Left lung (tissue), 4 donors: ENCODE measurements at regions not wholly inside any gene's neighbourhood (a gene's known extent, or its start where the extent isn't known, plus 50 kb on each side); places are given as distances from the start of the nearest gene placed in this dataset.

Experiments used
- ATAC-seq: fragments of 200-7000 bp; cut with Tn5 transposase; one replicate; pipeline ENCODE4 v1.9.1; 2020; ENCODE audit warnings: moderate library complexity
- DNase-seq, 4 donors: peaks; one replicate each; pipeline ENCODE4 v3.0.0-alpha.2; 2013 to 2020
- H3K27ac ChIP-seq, 2 donors: fragments of 200-600 bp; sonication (generic) in 1 of 2; one replicate each; pipeline versions ENCODE4 v1.5.0 to v1.8.0; 2020 to 2021
- H3K27me3 ChIP-seq, 2 donors: fragments of 200-600 bp; sonication (generic) in 1 of 2; one replicate each; pipeline versions ENCODE4 v1.5.0 to v1.8.0; 2020 to 2021
- H3K36me3 ChIP-seq, 2 donors: fragments of 200-600 bp; sonication (generic) in 1 of 2; one replicate each; pipeline versions ENCODE4 v1.5.0 to v1.8.0; 2020 to 2021
- H3K4me1 ChIP-seq, 2 donors: fragments of 200-600 bp; one replicate each; pipeline ENCODE4 v1.8.0; 2021
- H3K4me3 ChIP-seq, 2 donors: fragments of 200-600 bp; sonication (generic) in 1 of 2; one replicate each; pipeline versions ENCODE4 v1.5.0 to v1.8.0; 2020 to 2021; ENCODE audit warnings: mild to moderate bottlenecking in 1 of 2
- H3K9me3 ChIP-seq, 2 donors: fragments of 200-600 bp; sonication (generic) in 1 of 2; one replicate each; pipeline versions ENCODE4 v1.5.0 to v1.8.0; 2020 to 2021
- intact Hi-C, 2 donors: fragments of 100-400 bp; cut with DNase I; formaldehyde crosslinking; loops; one replicate each; pipeline versions ENCODE4 v1.11.2 to v1.14.2; 2022
- TF ChIP-seq, protein P1 (sequence below), 2 donors: fragments of 200-600 bp; sonication (generic) in 1 of 2; IDR thresholded peaks; one replicate each; pipeline versions ENCODE4 v1.5.0 to v1.8.0; 2021; ENCODE audit warnings: antibody characterized with exemption in 2 of 2
- donor health status: DM: no; HTN: yes; CAD: no.
- donor health status: DM: no; HTN: no; CAD: no.

DNA sequence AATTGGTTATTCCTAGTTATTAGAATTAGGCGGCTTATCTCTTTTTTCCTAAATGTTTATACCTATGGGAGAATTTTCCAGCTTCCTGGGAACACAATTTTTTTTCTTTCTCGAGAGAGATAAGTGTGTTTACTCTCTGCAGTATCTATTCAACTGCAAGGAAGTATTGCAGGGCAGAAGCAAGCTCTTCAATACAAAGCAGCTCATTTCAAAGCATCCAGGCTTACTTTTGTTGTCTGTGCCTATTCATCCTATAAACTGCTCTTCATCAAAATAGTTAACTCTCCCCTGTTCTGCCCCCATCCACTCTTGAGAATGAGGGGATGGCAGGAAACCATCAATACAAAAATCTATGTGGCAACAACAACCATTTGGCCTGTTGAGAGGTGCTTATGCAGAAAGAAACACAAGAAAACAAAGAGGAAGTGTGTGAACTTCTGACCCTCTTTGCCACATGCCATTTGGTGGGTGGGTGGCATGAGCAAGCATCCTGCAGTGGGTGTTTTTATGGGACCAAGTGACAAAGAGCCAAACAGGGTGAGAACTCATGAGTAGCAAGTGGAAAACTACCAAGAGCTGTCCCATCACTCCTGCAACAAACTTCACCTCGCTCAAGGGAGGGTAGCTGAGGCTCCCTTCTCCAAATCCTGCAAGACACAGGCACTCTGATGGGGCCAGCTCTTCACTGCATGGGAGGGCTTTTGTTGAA is 50.6 kb upstream of the MRPS6 start:
- TF ChIP-seq, protein P1, sequence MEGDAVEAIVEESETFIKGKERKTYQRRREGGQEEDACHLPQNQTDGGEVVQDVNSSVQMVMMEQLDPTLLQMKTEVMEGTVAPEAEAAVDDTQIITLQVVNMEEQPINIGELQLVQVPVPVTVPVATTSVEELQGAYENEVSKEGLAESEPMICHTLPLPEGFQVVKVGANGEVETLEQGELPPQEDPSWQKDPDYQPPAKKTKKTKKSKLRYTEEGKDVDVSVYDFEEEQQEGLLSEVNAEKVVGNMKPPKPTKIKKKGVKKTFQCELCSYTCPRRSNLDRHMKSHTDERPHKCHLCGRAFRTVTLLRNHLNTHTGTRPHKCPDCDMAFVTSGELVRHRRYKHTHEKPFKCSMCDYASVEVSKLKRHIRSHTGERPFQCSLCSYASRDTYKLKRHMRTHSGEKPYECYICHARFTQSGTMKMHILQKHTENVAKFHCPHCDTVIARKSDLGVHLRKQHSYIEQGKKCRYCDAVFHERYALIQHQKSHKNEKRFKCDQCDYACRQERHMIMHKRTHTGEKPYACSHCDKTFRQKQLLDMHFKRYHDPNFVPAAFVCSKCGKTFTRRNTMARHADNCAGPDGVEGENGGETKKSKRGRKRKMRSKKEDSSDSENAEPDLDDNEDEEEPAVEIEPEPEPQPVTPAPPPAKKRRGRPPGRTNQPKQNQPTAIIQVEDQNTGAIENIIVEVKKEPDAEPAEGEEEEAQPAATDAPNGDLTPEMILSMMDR (IDR thresholded peaks at IDR 0.05): no peak
- peak; percentile 56 for ATAC-seq
- no peak overlapping the region for H3K4me3 ChIP-seq
- H3K36me3 ChIP-seq: no peaks in the 10 kb centered on the region
- intact Hi-C loops: no loop called here
- no peak for DNase-seq
- H3K27me3 ChIP-seq: no peaks in the 10 kb centered on the region
- no peaks in the 10 kb centered on the region for H3K9me3 ChIP-seq
- no peak overlapping the region for H3K27ac ChIP-seq
- H3K4me1 ChIP-seq: peaks cover 0 to 45% of the 10 kb centered on the region in 2 donors

DNA sequence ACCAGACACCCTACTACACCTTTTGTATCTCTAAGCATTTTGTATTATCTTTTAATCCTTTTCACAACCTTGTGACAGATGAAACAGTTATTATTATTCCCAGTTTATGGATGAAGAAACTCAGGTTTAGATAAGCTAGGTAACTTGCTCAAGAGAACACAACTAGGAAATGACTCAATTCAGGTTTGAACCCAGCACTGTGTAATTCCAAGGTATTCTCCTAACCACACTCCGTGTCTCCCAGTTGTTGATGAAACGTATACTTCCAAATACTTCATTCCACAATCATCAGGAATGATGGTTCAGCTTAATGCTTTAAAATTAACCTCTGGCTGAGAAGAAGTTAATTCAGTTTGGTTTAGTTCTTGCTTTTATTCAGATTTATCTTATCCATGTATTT is 51.7 kb upstream of the MRPS6 start:
- TF ChIP-seq, protein P1 (IDR thresholded peaks at IDR 0.05): no peak
- intact Hi-C loops: no loop called here
- DNase-seq (no peak), ATAC-seq (no peak)
- Histone ChIP-seq H3K27me3 (no peaks in the 10 kb centered on the region), H3K9me3 (no peaks in the 10 kb centered on the region), H3K27ac (no peak overlapping the region), H3K36me3 (no peaks in the 10 kb centered on the region), H3K4me3 (no peak overlapping the region), H3K4me1 (peaks cover 0 to 45% of the 10 kb centered on the region in 2 donors)

DNA sequence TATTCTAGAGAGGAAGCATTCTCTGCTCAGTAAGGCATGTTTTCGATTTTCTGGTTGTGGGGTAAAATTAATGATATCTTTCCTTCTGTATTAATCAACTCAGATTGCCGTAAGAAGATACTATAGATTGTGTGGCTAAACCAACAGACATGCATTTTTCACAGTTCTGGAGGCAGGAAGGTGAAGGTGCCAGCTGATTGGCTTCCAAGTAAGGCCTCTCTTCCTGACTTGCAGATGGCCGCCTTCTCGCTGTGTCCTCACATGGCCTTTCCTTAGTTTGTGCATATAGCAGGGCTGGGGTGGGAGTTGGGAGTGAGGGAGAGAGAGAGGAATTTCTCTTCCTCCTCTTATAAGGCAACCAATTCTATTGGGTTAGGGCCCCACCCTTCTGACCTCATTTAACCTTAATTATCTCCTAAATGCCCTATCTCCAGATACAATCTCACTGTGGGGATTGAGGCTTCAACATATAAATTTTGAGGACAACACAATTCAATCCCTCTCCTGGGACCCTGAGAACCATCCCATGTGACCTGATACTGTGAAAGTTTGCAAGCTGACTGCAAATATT is 52.3 kb upstream of the MRPS6 start:
- TF ChIP-seq, protein P1 (IDR thresholded peaks at IDR 0.05): no peak
- ATAC-seq: no peak
- H3K27me3 ChIP-seq: no peaks in the 10 kb centered on the region
- no peak overlapping the region for H3K27ac ChIP-seq
- no peaks in the 10 kb centered on the region for H3K36me3 ChIP-seq
- H3K4me3 ChIP-seq: no peak overlapping the region
- intact Hi-C loops: no loop called here
- peaks cover 0 to 45% of the 10 kb centered on the region in 2 donors for H3K4me1 ChIP-seq
- no peaks in the 10 kb centered on the region for H3K9me3 ChIP-seq
- DNase-seq: no peak

DNA sequence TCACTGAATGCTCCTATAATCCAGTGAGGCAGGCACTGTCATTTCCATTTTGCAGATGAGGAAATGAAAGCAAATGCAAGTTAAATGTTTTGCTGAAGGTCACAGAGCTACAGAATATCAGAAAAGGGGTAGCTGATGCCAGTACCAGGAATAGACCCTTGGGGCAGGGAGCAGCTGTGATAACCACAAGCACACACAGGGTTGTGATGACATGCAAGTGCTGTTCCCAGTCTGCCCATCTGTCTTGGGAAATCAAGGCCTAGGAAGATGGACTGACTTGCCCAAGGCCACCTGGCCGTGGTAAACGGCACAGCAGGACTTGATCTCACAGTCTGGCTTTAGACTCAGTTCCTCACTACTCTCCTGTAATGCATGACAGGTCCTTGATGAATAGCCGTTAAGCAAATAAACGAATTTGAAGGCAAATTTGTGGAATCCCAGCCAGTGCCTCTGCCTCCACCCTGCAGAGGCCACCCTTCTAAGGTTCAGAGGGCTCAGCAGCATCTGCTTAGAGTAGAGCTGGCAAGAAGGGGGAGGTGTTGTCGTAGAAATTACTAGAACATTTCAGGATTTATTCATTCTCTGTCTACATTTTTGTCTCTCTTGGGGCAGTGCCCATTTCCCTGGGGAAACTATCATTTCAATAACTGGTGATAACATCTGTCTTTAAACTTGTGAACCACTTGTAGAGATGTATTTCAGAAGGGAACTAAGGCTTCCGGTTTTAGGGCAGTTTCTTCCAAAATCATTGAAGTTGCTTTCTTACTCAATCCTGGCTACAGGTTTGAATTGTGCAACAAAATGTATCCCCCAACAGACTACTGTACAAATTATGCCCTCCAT is 53.2 kb upstream of the MRPS6 start:
- DNase-seq (no peak), ATAC-seq (no peak)
- Histone ChIP-seq H3K4me3 (no peak overlapping the region), H3K27ac (peak overlapping the region in 1 of 2 donors; percentile 7), H3K36me3 (no peaks in the 10 kb centered on the region), H3K9me3 (no peaks in the 10 kb centered on the region), H3K4me1 (peaks cover 0 to 45% of the 10 kb centered on the region in 2 donors), H3K27me3 (no peaks in the 10 kb centered on the region)
- TF ChIP-seq, protein P1 (IDR thresholded peaks at IDR 0.05): no peak
- intact Hi-C loops: no loop called here

DNA sequence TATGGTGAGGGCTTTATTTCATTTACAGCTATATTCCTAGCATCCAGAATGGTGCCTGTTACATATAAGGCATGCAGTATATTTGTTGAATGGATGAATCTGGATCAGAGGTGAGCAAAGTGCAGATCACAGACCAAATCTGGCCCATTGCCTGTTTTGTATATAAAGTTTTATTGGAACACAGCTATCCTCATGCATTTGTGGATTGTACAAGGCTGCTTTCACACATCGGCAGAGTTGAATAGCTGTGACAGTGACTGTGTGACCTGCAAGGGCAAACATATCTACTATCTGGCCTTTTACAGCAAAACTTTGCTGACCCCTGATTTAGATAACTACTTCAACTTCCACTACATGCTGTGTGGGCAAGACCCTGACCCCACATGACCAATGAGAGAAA is 54.0 kb upstream of the MRPS6 start:
- Histone ChIP-seq H3K4me1 (peaks cover 0 to 44% of the 10 kb centered on the region in 2 donors), H3K9me3 (peaks cover 0 to under 1% of the 10 kb centered on the region in 2 donors), H3K36me3 (no peaks in the 10 kb centered on the region), H3K4me3 (no peak overlapping the region), H3K27me3 (no peaks in the 10 kb centered on the region), H3K27ac (no peak overlapping the region)
- ATAC-seq (no peak), DNase-seq (no peak)
- intact Hi-C loops: no loop called here
- TF ChIP-seq, protein P1 (IDR thresholded peaks at IDR 0.05): no peak
